ENCODE measurements at regions not wholly inside any gene's neighbourhood (a gene's known extent, or its start where the extent isn't known, plus 50 kb on each side); places are given as distances from the start of the nearest gene placed in this dataset.

GRCh38 chr16:86909359-86910160 is 331.2 kb downstream of the FOXL1 start:
- no peak for DNase-seq (ENCODE audit: low read depth)
- TF ChIP-seq CTCF (conservative IDR thresholded peaks at IDR 0.05; ENCODE audit: low read depth, low read length) = no peak
- no peak overlapping the region for H3K4me3 ChIP-seq (ENCODE audit: low read length)

- DNase-seq (ENCODE audit: low read depth) = no peak
- H3K4me3 ChIP-seq (ENCODE audit: low read length) = no peak overlapping the region
- TF ChIP-seq CTCF (conservative IDR thresholded peaks at IDR 0.05; ENCODE audit: low read depth, low read length) = no peak
These were observed 331.9 kb downstream of the FOXL1 start for GRCh38 chr16:86910161-86910769.

GRCh38 chr16:86911437-86911958 is 333.1 kb downstream of the FOXL1 start:
- no peak for DNase-seq (ENCODE audit: low read depth)
- no peak for TF ChIP-seq CTCF (conservative IDR thresholded peaks at IDR 0.05; ENCODE audit: low read depth, low read length)
- H3K4me3 ChIP-seq (ENCODE audit: low read length) = no peak overlapping the region

GRCh38 chr16:86913886-86914285 is 335.5 kb downstream of the FOXL1 start:
- TF ChIP-seq CTCF (conservative IDR thresholded peaks at IDR 0.05; ENCODE audit: low read depth, low read length) = no peak
- DNase-seq (ENCODE audit: low read depth) = no peak
- H3K4me3 ChIP-seq (ENCODE audit: low read length) = no peak overlapping the region

GRCh38 chr16:86914876-86915717 is 336.7 kb downstream of the FOXL1 start:
- TF ChIP-seq CTCF (conservative IDR thresholded peaks at IDR 0.05; ENCODE audit: low read depth, low read length) = no peak
- H3K4me3 ChIP-seq (ENCODE audit: low read length) = no peak overlapping the region
- DNase-seq (ENCODE audit: low read depth) = no peak

- TF ChIP-seq CTCF (conservative IDR thresholded peaks at IDR 0.05; ENCODE audit: low read depth, low read length) = no peak
- no peak overlapping the region for H3K4me3 ChIP-seq (ENCODE audit: low read length)
- DNase-seq (ENCODE audit: low read depth) = no peak
These were observed 339.4 kb downstream of the FOXL1 start for GRCh38 chr16:86917471-86918365.
